ENCODE measurements at regions not wholly inside any gene's neighbourhood (a gene's known extent, or its start where the extent isn't known, plus 50 kb on each side); places are given as distances from the start of the nearest gene placed in this dataset.

- TF ChIP-seq CTCF (IDR thresholded peaks at IDR 0.05; ENCODE audit: low read depth, low read length, missing input control) = no peak
- TF ChIP-seq REST (IDR thresholded peaks at IDR 0.05) = no peak
- TF ChIP-seq ZBTB33 (IDR thresholded peaks at IDR 0.05) = no peak
- no peak for TF ChIP-seq SP1 (IDR thresholded peaks at IDR 0.05)
- no peak for TF ChIP-seq NR2F2 (IDR thresholded peaks at IDR 0.05)
- no peak for TF ChIP-seq RAD21 (IDR thresholded peaks at IDR 0.05)
- TF ChIP-seq RXRA (IDR thresholded peaks at IDR 0.05) = no peak
- no peak for TF ChIP-seq FOXA1 (IDR thresholded peaks at IDR 0.05)
These were observed 415.8 kb upstream of the MKI67 start for GRCh38 chr10:128541926-128542475.

Data from liver (tissue), 3 donors.